Lung microvascular endothelial cell (primary cell): ENCODE measurements at regions not wholly inside any gene's neighbourhood (a gene's known extent, or its start where the extent isn't known, plus 50 kb on each side); places are given as distances from the start of the nearest gene placed in this dataset.
"Not testable (repeated sequence)": the region's sequence is repeated elsewhere in the genome, so short reads cannot be mapped to it uniquely, and the experiment has no call there.

Experiments used
- DNase-seq, 2 donors: peaks; one replicate each; pipeline versions ENCODE4 v3.0.0 to v3.0.0-alpha.2; 2010; ENCODE audit warnings: low read depth in 2 of 2

DNA sequence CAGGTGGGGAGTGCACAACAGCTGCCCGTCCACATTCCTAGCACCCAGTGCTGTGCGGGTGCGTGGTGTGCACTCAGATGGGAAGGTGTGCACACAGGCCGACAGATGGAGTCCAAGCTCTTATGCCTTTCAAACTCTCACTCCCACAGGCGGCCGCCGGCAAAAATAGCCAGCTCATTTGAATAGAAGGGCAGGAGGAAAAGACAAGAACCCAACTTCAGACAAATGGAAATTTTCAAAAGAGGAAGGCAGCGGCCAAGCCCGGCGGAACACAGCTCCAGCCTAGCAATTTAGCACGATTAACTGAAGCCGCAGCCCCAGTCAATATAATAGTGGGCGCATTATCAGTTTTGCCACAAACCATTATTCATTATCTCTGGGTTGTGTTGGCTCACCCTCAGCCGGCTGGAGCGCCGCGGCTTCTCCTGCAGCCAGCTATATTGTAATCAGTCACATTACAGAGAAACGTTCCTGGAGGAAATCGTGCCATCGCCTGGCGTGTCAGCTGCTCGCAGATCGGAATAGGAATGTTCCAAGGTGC, 103.9 kb upstream of the SEC14L1 start:
- no peak for DNase-seq

DNA sequence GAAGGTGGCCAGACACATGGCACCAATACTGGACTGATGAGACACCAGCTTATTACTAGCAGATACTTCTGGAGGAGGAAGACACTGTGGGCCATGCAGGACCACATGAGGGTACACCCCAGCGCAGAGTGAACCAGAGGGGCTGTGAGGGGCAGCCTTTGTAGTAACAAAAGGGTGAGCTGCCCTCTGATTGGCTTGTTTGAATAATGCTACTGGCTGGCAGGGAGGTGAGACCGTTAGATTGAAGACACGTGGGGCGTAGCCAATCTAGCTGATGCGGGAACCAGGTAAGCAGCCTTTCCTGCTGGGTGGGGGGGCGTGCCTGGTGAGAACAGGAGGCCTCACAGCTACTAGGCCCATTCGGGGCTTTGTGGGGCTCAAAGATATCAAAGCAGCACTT, 102.8 kb upstream of the SEC14L1 start:
- no peak for DNase-seq

DNA sequence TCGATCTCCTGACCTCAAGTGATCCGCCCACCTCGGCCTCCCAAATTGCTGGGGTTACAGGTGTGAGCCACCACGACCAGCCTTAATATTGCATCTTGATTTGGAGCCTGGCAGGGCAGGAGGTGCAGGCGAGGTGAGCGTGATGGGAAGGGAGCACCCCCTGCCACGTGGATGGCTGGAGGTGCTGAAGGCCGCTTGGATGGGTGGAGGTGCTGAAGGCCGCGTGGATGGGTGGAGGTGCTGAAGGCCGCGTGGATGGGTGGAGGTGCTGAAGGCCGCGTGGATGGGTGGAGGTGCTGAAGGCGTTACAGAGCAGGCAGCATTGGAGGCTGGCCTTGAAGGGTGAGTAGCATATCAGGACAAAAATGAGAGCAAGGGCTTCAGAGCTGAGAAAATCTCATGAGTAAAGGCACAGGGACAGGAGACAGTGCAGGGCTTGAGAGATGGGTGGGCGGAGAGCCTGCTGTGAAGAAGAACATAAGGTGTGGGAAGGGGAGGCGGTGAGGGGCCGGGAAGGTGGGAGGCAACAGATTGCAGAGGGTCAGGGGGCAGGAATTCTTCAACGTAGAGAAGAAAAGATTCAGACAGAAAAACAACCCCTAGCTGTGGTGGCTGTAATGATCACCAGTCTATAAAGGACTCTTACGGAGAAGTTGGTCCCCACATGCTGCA, 101.7 kb upstream of the SEC14L1 start:
- DNase-seq, result no peak

DNA sequence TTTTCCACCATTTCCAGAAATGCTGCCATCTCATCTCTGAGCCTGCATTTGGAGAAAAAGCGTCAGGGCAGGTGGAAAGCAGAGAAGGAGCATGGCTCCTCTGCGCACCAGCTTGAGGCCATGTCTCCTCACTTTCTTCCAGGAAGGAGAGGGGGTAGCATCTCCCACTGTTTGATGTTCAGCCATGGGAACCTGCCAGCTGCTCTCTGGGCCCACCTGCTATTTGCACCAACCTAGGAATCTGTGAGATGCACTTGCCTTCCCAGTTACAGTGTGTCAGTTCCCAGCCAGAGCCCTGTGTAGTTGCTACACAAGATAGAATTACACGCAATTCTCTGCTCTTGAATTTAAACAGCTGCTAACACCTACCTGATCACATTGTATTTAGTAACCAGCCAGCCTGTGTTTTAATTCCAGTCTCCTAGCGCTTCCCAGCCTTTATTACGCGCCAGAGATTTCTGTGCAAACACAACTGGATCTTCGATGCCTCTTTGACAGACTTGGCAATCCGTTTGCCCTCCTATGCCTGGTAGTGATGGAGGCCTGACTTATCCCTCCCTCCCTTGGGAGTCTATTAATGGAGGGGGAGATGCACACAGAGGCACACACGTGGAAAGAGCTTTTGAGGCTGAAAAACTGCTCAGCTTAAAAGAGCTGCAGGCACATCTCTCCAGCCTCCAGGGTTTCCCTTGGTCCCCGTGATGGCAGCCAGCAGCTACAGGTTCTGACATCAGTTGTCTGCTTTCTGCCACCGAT, 98.1 kb upstream of the SEC14L1 start:
- no peak for DNase-seq

DNA sequence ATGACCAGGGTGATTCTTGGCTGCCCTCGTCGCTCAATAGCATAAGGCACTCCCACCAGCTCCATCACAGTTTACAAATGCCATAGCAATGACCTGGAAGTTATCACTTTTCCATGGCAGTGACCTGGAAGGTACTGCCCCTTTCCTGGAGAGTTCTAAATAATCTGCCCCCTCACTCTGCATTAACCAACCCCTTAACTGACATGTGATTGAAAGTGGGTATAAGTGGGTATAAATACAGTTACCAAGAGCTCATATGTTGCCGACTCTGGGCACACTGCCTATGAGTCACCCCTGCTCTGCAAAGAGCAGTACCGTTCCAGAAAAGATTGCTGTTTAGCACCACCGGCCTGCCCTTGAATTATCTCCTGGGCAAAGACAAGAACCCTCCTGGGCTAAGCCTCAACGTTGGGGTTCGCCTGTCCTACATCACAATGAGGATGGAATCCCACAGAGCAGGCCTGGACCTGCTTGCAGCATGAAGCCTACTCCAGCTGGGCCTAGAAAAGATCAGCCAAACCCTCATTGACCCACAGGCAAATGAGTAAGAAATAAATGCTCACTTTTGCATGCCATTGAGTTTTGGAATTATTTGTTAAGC, 95.2 kb upstream of the SEC14L1 start:
- no peak for DNase-seq

DNA sequence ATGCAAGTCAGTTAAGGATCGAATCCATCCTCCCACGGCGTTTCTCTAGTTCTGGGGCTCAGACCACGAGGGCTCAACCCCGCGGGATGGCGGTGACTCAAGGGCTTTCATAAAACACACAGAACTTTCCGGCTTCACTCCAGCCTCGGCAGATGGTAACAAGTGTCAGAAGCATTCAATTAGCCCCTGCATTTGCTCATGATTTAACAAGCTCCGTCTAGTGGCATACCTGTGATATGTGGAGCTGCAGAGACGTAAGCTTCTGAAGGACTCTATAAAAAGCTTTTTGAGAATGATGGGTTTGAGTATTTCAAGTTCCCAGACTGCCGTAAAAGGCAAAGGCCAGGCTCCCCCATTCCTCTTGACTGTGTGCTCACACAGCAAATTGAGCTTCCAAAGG, 91.3 kb upstream of the SEC14L1 start:
- no peak for DNase-seq

DNA sequence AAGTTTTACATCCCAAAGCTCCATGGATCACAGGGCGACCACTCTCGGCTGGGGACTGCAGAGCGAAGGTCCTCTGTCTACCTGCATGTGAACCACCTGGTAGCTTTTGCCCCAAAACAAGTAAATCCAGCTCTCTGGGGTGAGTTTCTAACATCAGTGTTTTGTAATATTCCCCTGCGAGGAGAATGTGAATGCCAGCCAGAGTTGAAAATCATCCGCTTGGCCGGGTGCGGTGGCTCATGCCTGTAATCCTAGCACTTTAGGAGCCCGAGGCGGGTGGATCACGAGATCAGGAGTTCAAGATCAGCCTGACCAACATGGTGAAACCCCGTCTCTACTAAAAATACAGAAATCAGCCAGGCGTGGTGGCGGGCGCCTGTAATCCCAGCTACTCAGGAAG, 89.9 kb upstream of the SEC14L1 start:
- not testable (repeated sequence) for DNase-seq

DNA sequence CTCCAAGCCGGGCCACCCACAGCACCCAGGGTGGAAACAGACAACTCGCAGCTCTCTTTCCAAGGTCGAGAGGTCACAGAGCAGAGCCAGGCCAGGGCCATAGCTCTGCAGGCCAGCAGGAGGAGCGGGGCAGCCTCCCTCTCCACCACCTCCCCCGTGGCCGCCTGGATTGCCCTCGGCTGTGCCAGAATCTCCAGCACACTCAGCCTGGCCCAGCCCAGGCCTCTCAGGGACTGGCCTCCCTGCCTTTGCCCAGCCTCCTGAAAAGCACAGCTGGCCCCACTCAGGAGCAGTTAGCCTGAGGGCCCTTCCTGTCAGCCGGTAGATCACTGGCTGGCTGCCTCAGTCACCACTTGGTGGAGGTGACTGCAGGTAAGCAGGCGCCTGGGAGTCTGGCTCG, 85.8 kb upstream of the SEC14L1 start:
- DNase-seq, result no peak

DNA sequence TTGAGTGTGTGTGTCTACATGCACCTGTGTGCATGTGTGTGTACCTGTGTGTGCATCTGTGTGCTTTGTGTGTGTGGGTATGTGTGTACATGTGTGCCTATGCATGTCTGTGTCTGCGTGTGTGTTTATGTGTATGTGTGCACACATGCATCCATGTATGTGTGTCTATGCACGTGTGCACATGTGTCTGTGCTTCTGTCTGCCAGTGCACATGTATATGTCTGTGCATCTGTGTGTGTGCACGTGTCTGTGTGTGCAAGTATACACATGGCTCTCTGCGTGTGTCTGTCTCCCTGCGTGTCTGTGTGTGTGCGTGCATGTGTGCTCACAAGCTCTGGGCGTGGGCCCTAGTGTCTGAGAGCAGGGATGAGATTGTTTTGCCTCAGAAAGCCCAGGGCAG, 85.3 kb upstream of the SEC14L1 start:
- DNase-seq, result no peak

DNA sequence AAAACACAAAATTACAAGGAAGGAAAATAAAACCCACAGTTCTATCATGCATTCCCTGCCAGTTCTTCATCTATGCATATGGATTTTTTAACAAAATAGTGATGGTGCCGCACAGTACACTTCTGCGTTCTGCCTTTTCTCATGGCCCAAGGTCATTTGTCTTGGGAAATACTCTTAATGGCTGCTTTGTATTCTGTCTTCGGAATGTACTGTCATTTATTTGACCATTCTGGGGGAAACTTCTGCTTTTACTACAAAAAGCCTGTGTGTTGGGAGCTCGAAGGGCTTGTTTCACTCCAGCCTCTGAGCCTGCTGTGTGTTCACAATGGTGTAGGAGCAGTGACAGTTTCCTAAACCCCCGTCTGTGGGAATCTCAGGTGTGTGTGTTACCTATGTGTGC, 82.8 kb upstream of the SEC14L1 start:
- no peak for DNase-seq

DNA sequence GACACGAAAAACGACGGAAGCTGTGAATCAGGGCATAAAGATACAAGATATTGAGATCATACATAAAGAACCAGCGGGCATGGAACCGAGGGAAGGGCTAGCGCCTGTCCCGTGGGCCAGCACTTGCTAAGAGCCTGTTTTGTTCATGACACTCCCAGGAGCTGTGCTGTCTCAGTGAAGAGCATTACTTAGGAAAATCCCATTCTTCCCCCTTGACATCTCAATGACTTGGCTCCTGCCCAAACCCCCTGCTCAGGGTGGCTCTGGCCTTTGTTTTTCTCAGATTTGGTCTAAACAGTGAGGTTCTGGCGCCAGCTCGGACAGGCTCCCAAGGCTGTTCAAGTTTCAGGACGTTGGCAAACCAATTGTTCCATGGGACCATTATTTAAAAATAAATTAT, 79.1 kb upstream of the SEC14L1 start:
- peak in 1 of 2 donors; percentile 37 for DNase-seq

DNA sequence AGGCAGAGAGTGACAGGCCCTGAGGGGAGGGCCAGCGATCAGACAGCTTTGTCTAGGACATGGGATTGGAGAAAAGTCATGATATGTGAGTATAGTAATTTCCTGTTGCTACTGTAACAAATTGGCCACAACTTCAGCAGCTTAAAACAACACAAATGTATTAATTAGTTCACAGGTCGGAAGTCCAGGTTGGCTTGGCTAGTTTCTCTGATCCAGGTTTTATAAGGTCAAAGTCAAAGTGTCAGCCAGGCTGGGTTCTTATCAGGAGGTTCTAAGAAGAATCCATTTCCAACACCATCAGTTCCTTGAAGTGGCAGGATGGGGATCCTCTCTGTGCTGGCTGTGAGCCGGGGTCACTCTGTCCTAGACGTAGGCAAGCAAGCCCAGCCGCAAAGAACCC, 76.2 kb upstream of the SEC14L1 start:
- no peak for DNase-seq

DNA sequence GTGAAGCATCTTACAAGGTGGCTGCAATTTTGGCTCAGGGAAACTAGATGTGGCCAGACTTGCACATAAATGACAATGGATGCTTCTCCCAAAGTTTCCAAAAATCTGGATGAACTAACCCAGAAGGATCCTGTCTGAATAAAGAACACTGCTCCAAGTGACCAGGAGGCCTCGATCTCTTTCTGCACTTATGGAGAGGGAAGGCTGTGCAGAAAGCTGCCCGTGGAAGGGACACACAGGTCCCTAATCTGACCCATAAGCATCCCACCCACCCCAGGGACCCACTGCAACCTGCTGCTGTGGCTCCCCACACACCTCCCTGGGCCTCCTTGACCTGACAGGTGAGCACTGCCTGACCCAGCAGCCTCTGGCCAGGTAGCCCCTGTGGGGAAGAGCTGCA, 74.6 kb upstream of the SEC14L1 start:
- no peak for DNase-seq

DNA sequence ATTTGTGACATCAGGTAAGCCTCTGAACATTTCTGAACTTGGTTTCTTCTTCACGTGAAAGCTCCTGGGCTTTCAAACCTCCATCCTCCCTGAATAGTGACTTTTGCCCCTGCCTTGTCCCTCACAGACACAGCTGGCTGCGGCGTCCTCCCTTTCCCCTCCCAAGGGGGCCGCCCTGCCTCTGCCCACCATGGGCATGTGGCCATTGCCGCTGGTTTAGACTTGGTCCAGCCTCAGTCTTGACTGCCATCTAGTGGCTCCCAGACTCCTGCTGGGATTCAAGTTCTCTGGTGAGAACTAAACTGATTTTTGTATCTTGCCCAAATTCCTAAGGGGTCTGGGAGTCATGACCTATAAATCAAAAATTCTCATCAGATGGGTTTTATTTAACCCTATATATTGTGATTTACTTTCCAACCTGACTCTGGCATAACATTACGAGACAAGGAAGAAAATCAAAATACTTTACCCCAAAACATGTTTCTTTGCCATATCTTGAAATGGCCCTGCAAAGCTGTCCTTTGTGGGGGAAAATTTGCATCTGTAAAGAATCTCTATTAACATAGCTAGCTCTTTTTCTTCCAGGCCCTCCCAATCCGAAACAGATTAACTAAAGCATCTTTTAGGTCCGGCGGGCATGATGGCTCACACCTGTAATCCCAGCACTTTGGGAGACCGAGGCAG, 73.9 kb upstream of the SEC14L1 start:
- peak; percentile 62 to 76 for DNase-seq

DNA sequence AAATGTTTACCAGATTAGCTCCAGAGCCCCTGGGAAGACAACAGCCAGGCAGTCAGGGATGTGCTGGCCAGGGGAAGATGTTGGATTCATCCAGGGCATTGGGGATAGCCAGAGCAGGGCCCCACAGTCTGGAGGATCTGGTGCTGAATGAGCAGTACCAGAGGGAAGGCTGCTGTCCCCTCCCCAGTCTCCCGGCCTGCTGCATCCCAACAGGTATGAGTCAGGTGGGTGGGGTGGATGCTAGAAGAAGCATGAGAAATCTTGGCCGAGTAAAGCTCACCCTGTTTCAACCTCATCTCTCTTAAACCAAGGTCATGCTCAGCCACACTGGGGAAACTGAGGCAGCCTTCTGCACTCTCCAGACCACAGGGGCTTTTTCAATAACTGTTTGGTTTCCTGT, 71.9 kb upstream of the SEC14L1 start:
- DNase-seq, result no peak

DNA sequence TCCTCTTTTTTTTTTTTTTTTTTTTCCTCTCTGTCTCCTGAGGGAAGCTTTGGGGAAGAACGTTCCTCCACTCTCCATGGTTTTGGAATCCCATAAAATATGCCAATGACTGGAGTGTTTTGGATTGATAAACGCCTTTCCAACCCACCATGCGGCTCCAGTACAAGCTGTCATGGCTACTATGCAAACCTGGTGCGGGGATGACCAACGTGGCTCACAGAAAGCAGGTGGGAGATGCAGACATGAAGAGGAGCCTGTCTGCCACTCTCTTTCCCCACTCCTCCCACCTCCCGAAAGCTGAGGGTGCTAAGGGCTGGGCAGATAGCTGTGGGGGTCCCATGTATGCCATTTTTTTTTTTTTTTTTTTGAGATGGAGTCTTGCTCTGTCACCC, 69.9 kb upstream of the SEC14L1 start:
- no peak for DNase-seq

DNA sequence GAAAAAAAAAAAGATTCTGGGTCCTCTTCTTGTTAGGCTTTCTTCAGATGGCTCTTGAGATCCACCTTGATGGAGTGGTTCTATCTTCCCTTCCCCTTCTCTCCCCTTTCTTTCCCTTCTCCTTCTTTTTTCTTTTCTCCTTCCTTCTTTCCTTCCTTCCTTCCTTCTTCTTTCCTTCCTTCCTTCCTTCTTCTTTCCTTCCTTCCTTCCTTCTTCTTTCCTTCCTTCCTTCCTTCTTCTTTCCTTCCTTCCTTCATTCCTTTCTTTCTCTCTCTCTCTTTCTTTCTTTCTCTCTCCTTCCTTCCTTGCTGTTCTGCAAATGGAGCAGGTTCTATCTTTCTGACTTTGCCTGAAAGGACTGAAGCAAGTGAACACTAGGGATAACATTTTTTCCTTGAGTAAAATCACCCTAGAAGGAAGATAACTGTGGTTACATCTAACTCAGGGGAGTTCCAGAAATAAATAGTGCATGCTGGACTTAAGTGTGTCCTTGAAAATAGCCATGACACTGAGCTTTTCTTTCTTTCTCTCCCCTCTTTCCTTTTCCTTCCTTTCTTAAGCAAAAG, 68.8 kb upstream of the SEC14L1 start:
- DNase-seq, result no peak

DNA sequence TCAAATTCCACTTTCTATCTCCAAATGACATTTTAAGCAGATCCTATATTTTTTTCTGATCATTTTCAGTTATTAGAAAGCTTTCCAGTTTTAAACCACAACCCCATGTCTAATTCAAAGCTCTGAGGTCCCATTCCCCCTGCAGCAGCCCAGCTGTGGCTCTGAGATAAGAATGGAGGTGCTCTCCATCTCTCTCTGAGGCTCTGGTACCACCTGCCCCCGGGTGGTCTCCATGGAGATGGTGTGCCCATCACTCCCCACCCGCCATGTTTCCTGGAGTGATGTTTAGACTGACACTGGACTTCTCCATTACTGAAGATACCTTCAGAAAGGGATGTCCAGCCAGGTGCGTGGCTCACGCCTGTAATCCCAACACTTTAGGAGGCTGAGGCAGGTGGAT, 68.1 kb upstream of the SEC14L1 start:
- DNase-seq, result no peak

DNA sequence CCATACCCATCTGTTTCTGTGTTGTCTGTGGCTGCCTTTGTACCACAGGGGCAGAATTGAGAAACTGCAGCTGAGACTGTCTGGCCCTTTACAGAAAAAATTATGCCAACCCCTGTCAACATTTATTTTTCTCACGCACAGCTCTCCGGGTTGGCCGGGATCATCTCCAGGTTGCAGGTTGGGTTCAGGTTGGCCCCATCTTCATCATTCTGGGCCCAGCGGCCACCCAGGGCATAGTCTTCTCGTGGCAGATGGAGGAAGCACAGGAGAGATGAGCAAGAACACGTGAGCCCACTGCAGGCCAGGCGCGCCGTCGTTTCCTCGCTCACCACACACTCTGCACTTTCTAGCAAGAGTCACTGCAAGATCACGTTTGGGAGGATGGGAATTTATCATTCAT, 66.1 kb upstream of the SEC14L1 start:
- no peak for DNase-seq

DNA sequence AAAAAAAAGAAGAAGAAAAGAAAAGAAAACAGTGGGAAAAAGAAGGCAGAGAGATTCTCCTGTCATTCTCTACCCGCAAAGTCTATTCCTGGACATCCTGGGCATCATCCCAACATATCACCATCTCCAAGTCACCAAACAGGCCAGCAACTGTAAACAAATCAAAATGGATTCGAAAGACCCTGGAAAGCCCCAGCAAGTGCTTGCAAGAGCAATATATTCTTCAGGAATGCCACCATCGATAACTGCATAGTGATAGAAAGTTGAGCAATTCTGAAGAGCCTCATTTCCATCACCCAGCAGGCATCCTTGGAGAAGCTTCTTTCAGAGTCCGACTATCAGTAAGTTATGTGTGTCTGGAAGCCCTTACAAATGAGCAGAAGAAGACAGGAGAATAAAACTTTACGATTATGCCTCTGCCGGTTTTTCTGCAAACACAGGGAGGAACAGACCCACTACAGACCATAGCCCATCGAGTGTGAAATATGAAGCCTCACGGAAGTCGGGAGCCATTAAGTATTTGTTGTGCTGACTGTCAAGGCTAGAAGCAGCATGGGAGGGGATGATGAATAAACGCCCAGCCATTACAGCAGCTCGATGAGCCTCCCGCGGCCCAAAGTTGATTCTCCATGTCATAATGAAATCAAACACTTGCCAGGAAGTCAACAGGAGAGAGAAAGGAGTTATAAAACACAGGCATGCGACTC, 64.5 kb upstream of the SEC14L1 start:
- no peak for DNase-seq

DNA sequence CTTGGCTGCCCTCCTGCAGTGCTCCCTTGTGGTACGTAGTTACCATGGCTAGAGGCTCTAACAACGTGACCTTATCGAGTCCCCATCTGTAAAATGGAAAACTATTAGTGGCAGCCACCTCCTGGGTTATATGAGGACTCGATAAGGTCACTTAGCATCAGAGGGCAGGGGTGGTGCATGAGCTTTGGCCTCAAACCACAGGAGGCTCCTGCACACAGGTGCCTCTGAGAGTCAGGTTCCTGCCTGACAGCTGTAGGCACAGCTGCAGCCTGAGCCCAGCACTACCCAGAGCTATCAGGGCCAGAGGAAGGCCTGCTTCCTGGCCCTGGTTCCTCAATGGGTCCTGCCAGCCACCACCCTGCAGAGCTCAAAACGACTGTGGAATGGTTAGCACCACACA, 57.2 kb upstream of the SEC14L1 start:
- DNase-seq, result no peak
